ENCODE measurements at regions not wholly inside any gene's neighbourhood (a gene's known extent, or its start where the extent isn't known, plus 50 kb on each side); places are given as distances from the start of the nearest gene placed in this dataset.

GRCh38 chr19:30288911-30289310 lies 83.3 kb upstream of the ZNF536 start:
- TF ChIP-seq POLR2AphosphoS5 (IDR thresholded peaks at IDR 0.05) (no peak), CTCF (IDR thresholded peaks at IDR 0.05) (no peak), POLR2A (IDR thresholded peaks at IDR 0.05) (no peak)
